ENCODE measurements at regions not wholly inside any gene's neighbourhood (a gene's known extent, or its start where the extent isn't known, plus 50 kb on each side); places are given as distances from the start of the nearest gene placed in this dataset.

DNA sequence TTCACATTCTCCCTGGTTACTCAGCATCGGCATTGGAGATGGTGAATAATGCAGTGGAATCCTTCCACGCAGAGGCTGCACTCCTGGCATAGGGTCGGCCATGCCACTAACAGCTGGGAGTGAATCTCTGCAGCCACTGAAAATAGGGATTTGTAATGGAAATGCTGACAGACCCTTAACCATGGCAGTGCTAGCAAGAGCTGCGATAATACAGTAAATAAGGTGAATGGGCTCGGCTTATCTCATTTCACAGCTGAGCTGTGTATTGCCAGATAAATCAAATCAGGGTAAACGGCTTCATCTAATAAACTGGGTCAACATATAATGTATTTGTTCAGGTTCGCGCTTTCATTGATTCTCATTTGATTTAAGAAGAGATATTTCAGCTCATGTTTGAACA lies 156.8 kb downstream of the SLC35B3 start:
- DNase-seq (ENCODE audit: unreplicated experiment), result no peak
- Mint-ChIP-seq H3K36me3 (ENCODE audit: insufficient read depth, unreplicated experiment) (no peaks in the 10 kb centered on the region), H3K4me3 (ENCODE audit: unreplicated experiment) (no peak overlapping the region), H3K27me3 (ENCODE audit: insufficient read depth, unreplicated experiment) (no peaks in the 10 kb centered on the region), H3K4me1 (ENCODE audit: insufficient read depth, unreplicated experiment) (no peaks in the 10 kb centered on the region), H3K9me3 (ENCODE audit: unreplicated experiment) (no peaks in the 10 kb centered on the region), H3K27ac (ENCODE audit: low read depth, unreplicated experiment) (no peak overlapping the region)
- intact Hi-C loops (cut with micrococcal nuclease), result no loop called here
- BruUV-seq (replicated peaks), result no TSS peak
- ChIA-PET CTCF (no interaction called here), POLR2A (interaction anchor here (0.7 kb wide), 1 partner anchor 690 kb away, joined by 3 read pairs; no protein-coding TSS in a partner anchor)
- TF ChIP-seq, protein P1, sequence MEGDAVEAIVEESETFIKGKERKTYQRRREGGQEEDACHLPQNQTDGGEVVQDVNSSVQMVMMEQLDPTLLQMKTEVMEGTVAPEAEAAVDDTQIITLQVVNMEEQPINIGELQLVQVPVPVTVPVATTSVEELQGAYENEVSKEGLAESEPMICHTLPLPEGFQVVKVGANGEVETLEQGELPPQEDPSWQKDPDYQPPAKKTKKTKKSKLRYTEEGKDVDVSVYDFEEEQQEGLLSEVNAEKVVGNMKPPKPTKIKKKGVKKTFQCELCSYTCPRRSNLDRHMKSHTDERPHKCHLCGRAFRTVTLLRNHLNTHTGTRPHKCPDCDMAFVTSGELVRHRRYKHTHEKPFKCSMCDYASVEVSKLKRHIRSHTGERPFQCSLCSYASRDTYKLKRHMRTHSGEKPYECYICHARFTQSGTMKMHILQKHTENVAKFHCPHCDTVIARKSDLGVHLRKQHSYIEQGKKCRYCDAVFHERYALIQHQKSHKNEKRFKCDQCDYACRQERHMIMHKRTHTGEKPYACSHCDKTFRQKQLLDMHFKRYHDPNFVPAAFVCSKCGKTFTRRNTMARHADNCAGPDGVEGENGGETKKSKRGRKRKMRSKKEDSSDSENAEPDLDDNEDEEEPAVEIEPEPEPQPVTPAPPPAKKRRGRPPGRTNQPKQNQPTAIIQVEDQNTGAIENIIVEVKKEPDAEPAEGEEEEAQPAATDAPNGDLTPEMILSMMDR (IDR thresholded peaks at IDR 0.05; ENCODE audit: unreplicated experiment), result no peak

DNA sequence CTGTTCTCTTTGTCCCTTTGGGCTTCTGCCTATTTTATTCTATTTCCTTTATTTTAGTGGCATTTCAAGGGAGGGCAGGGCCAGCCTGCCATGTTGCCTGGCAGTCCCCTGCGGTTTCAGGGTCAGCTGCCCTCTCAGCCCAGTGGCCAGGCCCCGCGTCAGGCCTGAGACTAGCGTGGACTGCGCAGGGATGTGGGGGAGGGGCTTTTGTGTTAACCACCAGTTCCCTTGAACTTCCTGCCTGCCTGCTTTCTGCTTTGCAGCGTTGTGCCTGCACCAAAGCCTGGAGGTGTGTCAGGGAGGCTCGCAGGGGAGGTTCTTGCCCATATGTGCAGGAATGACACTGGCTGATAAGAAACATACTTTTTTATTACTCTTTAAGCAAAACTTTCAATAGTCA lies 157.6 kb downstream of the SLC35B3 start:
- Mint-ChIP-seq H3K36me3 (ENCODE audit: insufficient read depth, unreplicated experiment) (no peaks in the 10 kb centered on the region), H3K4me3 (ENCODE audit: unreplicated experiment) (no peak overlapping the region), H3K4me1 (ENCODE audit: insufficient read depth, unreplicated experiment) (no peaks in the 10 kb centered on the region), H3K9me3 (ENCODE audit: unreplicated experiment) (no peaks in the 10 kb centered on the region), H3K27ac (ENCODE audit: low read depth, unreplicated experiment) (no peak overlapping the region), H3K27me3 (ENCODE audit: insufficient read depth, unreplicated experiment) (no peaks in the 10 kb centered on the region)
- DNase-seq (ENCODE audit: unreplicated experiment), result no peak
- TF ChIP-seq, protein P1 (IDR thresholded peaks at IDR 0.05; ENCODE audit: unreplicated experiment), result no peak
- BruUV-seq (replicated peaks), result no TSS peak
- ChIA-PET CTCF (no interaction called here), POLR2A (interaction anchor here (0.7 kb wide), 1 partner anchor 38 kb away, joined by 3 read pairs; no protein-coding TSS in a partner anchor)
- intact Hi-C loops (cut with micrococcal nuclease), result no loop called here

DNA sequence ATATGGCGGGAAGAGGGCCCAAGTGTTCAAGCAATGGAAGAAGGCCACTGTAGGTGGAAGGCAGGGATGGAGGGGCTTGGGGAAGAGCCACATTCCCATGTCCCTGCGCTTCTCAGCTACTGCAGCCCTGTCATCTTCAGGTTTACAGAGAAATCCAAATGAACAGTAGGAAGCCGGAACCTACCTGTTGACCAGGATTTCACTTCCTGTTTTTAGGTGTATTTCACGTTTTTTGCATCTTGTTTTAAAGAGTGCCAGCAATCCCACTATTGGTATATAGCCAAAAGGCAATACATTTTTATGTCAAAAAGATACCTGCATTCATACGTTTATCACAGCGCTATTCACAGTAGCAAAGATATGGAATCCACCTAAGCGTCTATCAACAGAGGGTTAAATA lies 159.2 kb downstream of the SLC35B3 start:
- H3K27ac Mint-ChIP-seq (ENCODE audit: low read depth, unreplicated experiment), result no peak overlapping the region
- DNase-seq (ENCODE audit: unreplicated experiment), result no peak
- H3K4me3 Mint-ChIP-seq (ENCODE audit: unreplicated experiment), result no peak overlapping the region
- intact Hi-C loops (cut with micrococcal nuclease), result no loop called here
- no peaks in the 10 kb centered on the region for H3K36me3 Mint-ChIP-seq (ENCODE audit: insufficient read depth, unreplicated experiment)
- no TSS peak for BruUV-seq (replicated peaks)
- H3K4me1 Mint-ChIP-seq (ENCODE audit: insufficient read depth, unreplicated experiment), result no peaks in the 10 kb centered on the region
- no peaks in the 10 kb centered on the region for H3K27me3 Mint-ChIP-seq (ENCODE audit: insufficient read depth, unreplicated experiment)
- ChIA-PET POLR2A (interaction anchor here (0.6 kb wide), 1 partner anchor 788 kb away, joined by 3 read pairs; no protein-coding TSS in a partner anchor), CTCF (interaction anchor here (0.6 to 1.3 kb wide), 2 partner anchors 9 to 146 kb away, joined by 3 to 4 read pairs; no protein-coding TSS in a partner anchor)
- TF ChIP-seq, protein P1 (IDR thresholded peaks at IDR 0.05; ENCODE audit: unreplicated experiment), result no peak
- no peaks in the 10 kb centered on the region for H3K9me3 Mint-ChIP-seq (ENCODE audit: unreplicated experiment)

DNA sequence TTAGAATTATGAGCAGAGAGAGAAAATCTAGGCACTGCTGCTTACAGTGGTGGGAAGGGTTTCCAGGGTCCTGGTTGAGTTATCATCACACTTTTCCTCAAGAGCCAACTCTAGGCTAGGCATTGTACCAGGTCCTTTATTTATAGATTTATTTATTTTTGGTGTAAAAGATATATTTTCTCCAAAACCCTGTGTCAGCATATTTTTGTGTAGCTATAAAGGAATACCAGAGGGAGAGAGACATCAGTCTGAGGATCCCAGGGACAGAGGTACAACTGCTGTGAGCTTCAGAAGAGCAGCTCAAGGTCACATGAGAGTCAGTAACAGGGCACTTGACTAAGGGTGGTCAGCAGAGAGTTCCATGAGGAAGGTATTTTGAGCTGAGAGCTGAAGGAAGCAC lies 159.7 kb downstream of the SLC35B3 start:
- Mint-ChIP-seq H3K27me3 (ENCODE audit: insufficient read depth, unreplicated experiment) (no peaks in the 10 kb centered on the region), H3K4me1 (ENCODE audit: insufficient read depth, unreplicated experiment) (no peaks in the 10 kb centered on the region), H3K27ac (ENCODE audit: low read depth, unreplicated experiment) (no peak overlapping the region), H3K4me3 (ENCODE audit: unreplicated experiment) (no peak overlapping the region), H3K9me3 (ENCODE audit: unreplicated experiment) (no peaks in the 10 kb centered on the region), H3K36me3 (ENCODE audit: insufficient read depth, unreplicated experiment) (no peaks in the 10 kb centered on the region)
- CTCF ChIA-PET, result interaction anchor here (0.6 to 1.3 kb wide), 2 partner anchors 10 to 145 kb away, joined by 3 to 4 read pairs; no protein-coding TSS in a partner anchor
- TF ChIP-seq, protein P1 (IDR thresholded peaks at IDR 0.05; ENCODE audit: unreplicated experiment), result no peak
- intact Hi-C loops (cut with micrococcal nuclease), result no loop called here
- no peak for DNase-seq (ENCODE audit: unreplicated experiment)
- BruUV-seq (replicated peaks), result no TSS peak
- POLR2A ChIA-PET, result interaction anchor here (0.6 kb wide), 1 partner anchor 789 kb away, joined by 3 read pairs; no protein-coding TSS in a partner anchor

Data from MCF 10A (cell line).